ENCODE measurements at regions not wholly inside any gene's neighbourhood (a gene's known extent, or its start where the extent isn't known, plus 50 kb on each side); places are given as distances from the start of the nearest gene placed in this dataset.

DNA sequence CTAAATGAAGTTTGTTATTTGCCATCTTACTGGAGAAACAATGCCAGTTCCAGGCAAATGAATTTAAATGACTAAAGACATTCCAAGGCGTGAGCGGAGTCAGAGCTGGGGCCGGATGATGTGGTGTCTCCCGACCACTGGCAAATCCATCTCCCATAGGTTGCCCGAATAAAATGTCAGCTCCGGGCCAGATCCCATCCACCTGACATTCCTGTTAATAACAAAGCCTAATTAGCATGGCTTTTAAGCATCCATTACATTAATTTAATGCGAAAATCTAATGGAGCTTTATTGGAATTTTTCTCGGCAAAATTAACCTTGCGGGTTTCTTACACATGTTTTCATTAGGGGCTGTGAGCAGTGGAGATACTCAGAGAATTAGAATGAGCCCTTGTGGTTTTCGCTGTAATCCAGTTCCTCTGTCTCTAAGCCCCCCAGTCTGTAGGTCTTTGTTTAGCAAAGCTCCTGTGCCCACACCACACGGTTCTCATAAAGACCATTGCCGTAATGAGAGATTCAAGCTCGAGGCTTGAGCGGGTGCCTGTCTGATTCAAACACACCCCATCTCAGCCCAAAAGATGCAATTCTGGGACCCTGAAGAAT lies 123.3 kb downstream of the CCT6B start:
- in situ Hi-C loops (cut with HindIII; ENCODE audit: low pct_ligation_motif_present, low pct_unique_long_range_greater_than_20kb, low sequenced_read_pairs), result no loop called here
- no peak for DNase-seq

DNA sequence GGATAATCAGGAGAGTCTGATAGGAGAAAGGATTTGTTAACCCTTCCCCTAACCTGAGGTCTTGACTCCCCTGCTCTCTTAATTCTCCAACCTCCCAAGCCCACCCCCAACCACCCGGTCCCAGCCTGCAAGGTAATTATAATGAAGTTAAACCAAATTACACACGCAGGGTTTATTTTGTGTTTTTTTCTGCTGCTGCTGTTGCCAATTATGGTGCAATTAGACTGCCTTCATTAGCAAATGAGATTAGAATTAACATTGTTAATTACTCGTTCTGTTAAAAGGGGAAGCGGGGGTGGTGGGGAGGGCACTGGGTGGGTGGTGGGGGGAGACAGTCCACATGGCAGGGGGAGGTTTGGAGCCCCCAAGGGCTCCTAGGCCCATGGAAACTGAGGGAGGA lies 128.9 kb downstream of the CCT6B start:
- in situ Hi-C loops (cut with HindIII; ENCODE audit: low pct_ligation_motif_present, low pct_unique_long_range_greater_than_20kb, low sequenced_read_pairs), result no loop called here

DNA sequence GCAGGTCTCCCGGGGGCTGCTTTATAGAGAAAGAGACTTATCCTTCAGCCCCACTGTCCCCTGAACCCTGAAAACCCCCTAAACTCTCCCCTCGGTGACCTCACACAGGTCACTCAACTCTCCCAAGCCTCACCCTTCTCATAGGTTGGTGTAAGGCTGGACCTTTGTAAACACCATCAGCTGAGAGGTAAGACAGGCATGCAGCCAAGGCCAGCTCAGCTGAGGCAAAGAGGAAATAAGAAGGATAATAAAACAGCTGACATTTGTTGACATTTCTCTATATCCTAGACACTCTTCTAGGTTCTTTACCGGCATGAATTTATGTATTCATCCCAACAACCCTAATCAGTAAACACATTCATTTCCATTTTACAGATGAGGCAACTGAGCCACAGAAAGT lies 134.3 kb downstream of the CCT6B start:
- in situ Hi-C loops (cut with HindIII; ENCODE audit: low pct_ligation_motif_present, low pct_unique_long_range_greater_than_20kb, low sequenced_read_pairs), result no loop called here
- no peak for DNase-seq

More for the DNA sequence above, 128.9 kb downstream of the CCT6B start:
- no peak for DNase-seq

DNA sequence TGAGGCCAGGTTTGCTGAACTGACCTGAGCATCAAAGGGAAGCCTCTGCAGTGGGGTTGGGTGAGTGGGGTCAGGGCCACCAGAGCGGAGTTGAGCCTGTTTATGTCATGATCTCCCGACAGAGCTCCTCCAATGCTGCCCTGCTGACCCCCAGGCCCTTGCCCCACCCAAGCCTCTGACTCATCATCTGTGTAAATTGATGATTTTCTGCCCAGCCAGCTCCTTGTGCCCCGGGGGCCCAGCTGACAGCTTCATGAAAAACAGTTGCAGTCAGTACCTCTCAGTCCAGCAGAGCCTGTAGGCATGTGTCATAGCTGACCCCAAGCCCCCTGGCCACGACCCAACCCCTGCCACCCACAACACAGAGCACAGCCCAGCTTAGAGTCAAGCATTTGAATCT lies 134.9 kb downstream of the CCT6B start:
- in situ Hi-C loops (cut with HindIII; ENCODE audit: low pct_ligation_motif_present, low pct_unique_long_range_greater_than_20kb, low sequenced_read_pairs), result no loop called here
- DNase-seq, result no peak

DNA sequence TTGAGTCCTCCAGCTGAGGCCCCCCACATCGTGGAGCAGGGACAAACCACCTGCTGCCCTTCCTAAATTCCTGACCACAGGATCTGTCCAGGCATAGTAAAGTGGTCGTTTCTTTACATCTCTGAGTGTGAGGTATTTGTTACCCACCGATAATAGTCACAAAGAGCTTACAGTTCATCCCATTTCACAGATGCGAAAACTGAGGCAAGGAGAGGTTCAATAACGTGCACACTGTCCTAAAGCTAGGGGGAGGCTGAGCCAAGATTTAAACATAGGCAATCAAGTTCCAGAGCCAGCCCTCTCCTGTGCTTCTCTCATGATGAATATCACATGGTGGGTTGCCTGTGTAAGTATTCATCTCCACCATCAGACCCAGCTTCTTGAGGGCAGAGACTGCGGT lies 135.4 kb downstream of the CCT6B start:
- in situ Hi-C loops (cut with HindIII; ENCODE audit: low pct_ligation_motif_present, low pct_unique_long_range_greater_than_20kb, low sequenced_read_pairs), result no loop called here
- DNase-seq, result no peak

DNA sequence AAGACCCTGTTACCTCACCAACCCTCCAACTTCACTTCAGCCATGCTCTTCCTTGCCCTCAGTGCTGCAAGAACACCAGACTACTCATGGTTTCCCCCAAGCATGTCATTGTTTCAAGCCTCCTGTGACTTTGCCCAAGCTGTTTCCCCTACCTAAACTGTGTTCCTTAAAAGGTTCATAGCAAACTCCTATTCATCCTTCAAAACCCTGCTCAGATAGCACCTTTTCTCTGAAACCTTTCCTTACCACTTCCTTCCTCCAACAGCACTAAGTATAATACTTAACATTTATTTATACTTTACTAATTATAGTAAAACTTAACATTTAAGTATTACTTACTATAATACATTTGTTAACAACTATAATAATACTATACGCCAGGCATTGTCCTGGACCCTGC lies 136.2 kb downstream of the CCT6B start:
- DNase-seq, result no peak
- in situ Hi-C loops (cut with HindIII; ENCODE audit: low pct_ligation_motif_present, low pct_unique_long_range_greater_than_20kb, low sequenced_read_pairs), result no loop called here

DNA sequence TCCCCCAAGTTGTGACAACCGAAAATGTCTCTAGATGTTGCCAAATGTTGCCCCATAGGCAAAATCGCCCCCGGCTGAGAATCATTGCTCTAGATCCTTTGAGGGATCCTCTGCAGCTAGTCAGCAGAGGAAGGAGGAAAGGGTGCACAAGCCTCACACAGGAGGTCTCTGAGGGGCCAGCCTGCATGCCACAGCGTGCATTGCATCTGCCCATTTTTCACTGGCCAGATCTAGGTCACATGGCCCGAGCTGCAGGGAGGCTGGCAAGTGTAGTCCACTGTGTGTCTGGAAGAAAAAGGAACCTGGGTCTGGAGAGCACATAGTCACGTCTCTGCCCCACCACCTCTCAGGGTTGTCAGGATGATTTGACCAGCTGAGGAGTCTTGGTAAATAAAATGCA lies 138.2 kb downstream of the CCT6B start:
- in situ Hi-C loops (cut with HindIII; ENCODE audit: low pct_ligation_motif_present, low pct_unique_long_range_greater_than_20kb, low sequenced_read_pairs), result no loop called here
- no peak for DNase-seq

DNA sequence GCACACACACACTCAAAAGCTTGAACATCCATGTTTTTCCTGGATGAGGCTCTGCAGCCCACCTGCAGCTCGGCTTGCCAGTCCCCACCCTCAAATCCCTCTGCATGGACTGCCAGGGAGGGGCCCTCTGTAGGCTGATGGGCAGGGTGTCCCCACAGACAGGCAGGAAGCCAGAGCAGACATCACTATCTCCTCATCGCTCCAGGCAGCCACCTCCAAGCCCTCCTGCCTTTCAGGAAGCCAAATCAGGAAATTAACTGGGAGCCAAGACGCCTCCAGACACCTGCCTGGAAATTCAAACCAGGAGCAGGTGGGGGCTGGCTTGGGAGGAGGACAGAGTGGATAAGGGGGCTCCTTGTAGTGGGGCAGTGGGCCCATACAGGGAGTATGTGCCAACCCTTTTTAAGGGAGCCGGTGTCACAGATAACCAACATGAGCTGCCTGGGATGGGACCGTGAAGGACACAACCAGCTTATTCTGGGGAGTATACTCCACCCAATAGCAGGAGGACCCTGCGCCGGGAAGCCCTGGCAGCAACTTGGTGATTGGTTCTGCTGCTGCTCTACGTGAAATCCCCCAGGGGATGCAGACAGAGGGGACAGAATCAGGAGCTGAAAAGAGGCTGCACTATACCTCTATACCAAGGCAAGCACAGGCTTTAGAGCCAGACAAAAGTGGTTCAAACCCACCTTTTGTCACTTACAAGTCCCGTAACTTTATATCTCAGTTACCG lies 139.1 kb downstream of the CCT6B start:
- in situ Hi-C loops (cut with HindIII; ENCODE audit: low pct_ligation_motif_present, low pct_unique_long_range_greater_than_20kb, low sequenced_read_pairs), result no loop called here
- DNase-seq, result no peak

DNA sequence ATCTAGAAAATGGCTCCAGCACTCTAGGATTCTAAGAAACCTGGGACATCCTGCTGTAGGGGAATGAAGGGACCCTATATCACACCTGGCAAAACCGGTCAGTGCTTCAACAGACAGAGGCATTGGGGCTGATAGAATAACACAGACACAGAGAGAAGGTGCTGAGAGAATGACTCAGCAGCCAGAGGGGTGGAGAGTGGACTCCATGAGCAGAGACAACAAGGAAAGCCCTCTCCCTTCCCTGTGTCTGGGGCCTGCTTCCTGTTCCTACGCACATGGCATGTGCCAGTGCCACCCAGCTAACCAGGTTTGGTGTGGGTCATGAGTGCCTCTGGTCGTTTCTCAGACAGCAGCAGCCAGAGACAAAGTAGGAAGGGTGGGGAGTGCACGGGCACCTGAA lies 140.3 kb downstream of the CCT6B start:
- no peak for DNase-seq
- in situ Hi-C loops (cut with HindIII; ENCODE audit: low pct_ligation_motif_present, low pct_unique_long_range_greater_than_20kb, low sequenced_read_pairs), result no loop called here

DNA sequence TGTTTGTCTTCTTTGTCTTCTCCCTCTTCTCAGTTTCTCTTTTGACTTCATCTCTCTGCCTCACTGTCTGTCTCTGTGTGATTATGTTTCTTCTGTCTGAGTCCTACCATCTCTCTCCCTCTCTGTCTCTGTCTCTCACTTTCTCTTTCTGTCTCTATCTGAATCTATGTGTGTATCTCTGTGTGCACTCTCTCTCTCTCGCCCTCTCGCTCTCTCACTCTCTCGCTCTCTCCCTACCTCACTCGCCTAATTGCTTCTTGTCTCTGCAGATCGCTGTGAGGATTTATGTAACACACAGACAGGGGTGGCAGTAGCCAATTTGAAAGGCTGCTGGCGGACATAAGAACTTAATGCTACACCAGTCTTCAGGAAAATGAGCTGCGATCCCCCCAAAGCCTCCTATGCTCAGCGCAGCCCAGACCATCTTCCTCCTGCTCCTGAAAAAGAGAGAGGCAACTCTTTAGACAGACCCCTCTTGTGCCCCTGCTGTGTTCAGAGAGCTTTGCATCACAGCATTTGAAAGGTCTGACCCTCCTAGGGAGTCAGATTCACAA lies 140.9 kb downstream of the CCT6B start:
- in situ Hi-C loops (cut with HindIII; ENCODE audit: low pct_ligation_motif_present, low pct_unique_long_range_greater_than_20kb, low sequenced_read_pairs), result no loop called here
- DNase-seq, result no peak

DNA sequence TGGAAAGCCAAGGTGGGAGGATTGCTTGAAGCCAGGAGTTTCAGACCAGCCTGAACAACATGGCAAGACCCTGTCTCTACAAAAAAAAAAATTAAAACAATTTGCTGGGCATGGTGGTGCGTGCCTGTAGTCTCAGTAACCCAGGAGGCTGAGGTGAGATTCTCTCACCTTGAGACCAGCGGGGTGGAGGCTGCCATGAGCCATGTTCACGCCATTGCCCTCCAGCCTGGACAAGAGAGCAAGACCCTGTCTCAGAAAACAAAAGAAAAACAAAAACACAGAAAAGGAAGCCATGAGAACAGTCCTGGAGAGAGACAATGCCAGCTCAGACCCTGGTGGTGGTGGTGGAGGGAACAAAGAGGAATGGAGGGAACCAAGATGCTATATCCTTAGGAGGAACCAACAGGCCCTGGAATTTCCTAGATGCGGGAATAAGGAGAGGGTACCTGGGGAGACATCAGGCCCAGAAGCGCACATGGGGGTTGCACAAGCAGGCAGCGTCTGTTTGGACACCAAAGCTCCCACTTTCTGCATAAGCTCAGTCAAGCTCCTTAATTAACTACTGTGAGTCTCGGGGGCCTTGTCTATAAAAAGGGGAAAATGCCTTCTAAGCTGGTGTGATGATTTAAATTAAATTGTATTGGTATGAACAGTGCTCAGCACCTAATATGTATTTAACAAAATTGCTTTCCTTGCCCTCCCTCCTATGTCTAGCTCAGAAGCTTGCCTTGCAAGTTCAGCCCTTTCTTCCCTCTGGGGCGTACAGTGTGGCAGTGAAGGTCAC lies 143.8 kb downstream of the CCT6B start:
- in situ Hi-C loops (cut with HindIII; ENCODE audit: low pct_ligation_motif_present, low pct_unique_long_range_greater_than_20kb, low sequenced_read_pairs), result no loop called here
- DNase-seq, result no peak

DNA sequence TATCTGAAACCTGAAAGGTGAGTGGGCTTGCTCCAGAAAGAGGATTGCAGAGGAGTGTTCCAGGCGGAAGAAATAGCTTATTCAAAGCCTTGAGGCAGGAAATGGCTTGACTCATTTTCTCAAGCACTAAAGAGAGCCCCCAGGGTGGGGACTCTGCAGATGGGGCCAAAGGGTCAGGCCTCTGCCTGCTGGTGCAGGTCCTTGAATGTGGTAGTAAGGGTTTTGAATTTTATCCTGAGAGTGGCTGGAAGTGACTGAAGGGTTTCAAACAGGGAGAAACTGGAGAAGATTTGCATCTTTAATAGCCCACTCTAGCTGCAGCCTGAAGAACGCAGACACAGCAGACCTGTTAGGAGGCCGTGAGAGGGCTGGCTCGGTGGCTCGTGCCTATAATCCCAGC lies 144.4 kb downstream of the CCT6B start:
- DNase-seq, result no peak
- in situ Hi-C loops (cut with HindIII; ENCODE audit: low pct_ligation_motif_present, low pct_unique_long_range_greater_than_20kb, low sequenced_read_pairs), result no loop called here

DNA sequence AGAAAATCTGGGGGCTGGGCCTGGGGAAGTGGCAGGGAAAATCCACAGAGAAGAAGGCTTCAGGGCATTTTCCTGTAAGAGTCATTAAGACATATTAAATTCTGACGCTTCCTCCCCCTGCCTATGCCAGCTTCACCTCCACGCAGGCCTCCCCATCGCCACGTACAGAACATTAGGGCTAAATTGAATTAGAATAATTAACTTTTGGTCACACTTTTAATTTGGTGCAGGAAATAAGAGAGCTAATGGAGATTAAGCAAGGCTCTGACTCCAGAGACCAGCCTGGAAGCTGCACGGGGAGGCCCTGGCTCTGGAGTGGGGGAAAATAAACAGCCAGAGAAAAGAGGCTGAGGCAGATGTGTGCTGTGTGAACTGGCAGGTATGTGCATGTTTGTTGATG lies 148.0 kb downstream of the CCT6B start:
- in situ Hi-C loops (cut with HindIII; ENCODE audit: low pct_ligation_motif_present, low pct_unique_long_range_greater_than_20kb, low sequenced_read_pairs), result no loop called here

DNA sequence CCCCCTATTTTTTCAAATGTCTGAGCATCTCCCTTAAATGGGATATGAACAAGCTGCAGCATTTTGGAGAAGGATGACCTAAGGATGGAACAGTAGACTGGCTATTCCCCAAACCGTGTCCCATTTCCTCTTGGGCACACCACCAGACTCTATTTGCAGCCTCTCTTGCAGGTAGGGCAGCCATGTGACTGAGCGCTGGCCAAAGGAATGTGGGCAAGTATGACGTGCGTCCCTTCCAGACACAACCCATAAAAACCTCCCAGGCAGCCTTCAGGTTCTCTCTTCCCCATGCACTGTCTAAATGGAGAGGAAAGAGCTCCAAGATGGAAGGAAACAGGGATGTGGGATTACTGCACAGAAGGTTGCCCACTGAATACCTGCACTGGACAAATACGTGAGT lies 149.7 kb downstream of the CCT6B start:
- in situ Hi-C loops (cut with HindIII; ENCODE audit: low pct_ligation_motif_present, low pct_unique_long_range_greater_than_20kb, low sequenced_read_pairs), result no loop called here
- no peak for DNase-seq

More for the DNA sequence above, 148.0 kb downstream of the CCT6B start:
- no peak for DNase-seq

DNA sequence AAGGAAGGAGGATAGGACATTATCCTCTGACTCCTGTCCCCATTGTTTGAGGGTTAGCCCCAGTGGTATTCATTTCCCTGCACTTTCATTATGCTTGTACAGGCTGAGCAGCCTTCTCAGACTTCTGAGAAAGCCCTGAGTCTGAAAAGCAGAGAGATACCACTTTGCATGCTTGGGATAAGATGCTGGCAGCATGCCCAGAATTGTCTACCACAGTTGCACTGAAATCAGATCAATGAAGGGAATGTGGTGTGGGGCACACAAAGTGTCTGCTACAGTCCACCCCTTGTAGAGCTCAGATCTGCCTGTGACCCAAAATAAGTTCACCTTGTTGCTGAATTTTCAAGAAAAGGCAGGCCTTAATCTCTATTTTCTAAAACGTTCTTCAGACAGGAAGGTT lies 160.6 kb downstream of the CCT6B start:
- no peak for DNase-seq
- in situ Hi-C loops (cut with HindIII; ENCODE audit: low pct_ligation_motif_present, low pct_unique_long_range_greater_than_20kb, low sequenced_read_pairs), result no loop called here

DNA sequence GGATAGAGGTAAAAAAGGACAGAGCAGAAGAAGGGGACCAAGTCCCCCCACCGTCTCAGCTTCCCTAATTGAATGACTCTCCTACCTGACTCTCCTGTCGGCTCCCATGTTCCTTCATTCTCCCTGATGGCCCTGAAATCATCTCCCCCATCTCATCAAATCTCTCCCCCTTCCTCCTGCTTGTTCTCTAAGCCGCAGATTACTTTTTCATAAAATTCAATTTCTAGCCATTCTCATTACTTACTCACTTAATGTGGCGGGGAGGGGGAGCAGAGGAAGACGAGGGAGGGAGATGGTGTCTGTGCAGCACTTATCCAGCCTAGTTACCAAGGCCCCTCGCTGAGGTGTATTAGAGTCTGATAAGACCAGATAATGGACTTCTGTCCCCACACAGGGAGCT lies 161.5 kb downstream of the CCT6B start:
- no peak for DNase-seq
- in situ Hi-C loops (cut with HindIII; ENCODE audit: low pct_ligation_motif_present, low pct_unique_long_range_greater_than_20kb, low sequenced_read_pairs), result no loop called here

DNA sequence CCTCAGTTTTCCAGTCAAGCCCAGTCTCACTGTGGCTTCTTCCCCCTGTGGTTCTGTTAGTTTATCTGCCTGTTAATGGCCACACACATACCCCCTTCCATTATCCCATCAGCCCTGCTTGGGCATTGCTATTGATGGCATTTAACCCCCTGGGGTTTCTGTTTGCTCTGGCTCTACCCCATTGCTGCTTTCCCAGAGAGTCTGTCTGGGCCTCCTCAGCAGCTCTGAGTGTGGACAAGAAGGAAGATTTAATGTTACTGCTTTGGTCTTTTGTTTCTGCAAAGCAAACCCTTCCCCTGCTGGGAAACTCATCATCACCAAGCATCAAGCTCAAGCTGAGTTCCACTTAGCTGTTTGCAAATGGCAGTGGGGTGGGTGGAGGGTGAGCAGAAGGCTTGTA lies 162.7 kb downstream of the CCT6B start:
- in situ Hi-C loops (cut with HindIII; ENCODE audit: low pct_ligation_motif_present, low pct_unique_long_range_greater_than_20kb, low sequenced_read_pairs), result no loop called here

DNA sequence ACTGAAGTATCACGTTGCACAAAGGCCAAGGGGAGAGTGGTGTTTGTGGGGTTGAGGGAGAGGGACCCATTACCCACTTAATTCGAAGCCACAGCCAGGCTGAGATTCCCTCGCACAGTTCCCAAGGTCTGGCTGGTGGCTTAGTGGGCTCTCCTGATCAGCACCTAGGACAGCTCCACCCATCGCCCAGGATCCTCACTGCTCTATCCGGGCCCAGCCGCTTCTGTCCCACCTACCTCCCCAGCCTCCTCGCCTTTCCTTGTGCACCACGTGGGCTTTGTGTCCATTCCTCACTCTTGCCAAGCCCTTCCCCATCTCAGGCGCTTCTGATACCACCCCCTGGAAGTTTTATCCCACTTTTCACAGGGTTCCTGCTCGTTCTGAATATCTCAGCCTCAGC lies 163.5 kb downstream of the CCT6B start:
- in situ Hi-C loops (cut with HindIII; ENCODE audit: low pct_ligation_motif_present, low pct_unique_long_range_greater_than_20kb, low sequenced_read_pairs), result no loop called here

More for the DNA sequence above, 162.7 kb downstream of the CCT6B start:
- DNase-seq, result no peak

DNA sequence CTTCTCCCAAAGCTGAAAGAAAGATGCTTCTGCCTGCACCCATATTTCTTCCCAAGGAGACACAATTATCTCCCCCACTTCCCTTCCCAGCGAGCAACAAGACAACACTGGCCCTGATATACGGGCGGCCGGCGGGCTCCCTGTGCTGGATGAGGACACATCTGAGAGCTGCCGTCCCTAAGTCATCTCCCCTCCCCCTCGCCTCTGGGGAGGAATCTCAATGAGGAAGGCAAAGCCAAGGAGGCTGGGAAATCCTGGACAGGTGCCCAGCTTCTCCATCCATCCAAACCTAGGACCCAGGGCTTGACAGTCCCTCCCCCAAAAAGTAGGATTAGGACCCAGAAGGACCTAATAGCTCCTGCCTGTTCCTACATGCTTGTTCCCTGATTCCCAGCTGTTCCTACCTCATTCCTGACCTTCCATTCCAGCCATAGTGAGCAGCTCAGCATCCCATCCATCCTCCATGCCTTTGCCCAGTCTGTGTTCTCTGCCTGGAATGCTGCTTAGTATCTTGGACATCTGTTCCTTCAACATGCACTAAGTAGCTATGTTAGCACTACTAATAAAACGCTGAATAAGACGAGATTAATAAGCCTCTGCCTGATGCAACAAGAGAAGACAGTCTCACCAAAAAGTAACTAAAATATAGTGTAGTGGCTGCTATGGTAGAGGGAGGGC lies 167.9 kb downstream of the CCT6B start:
- in situ Hi-C loops (cut with HindIII; ENCODE audit: low pct_ligation_motif_present, low pct_unique_long_range_greater_than_20kb, low sequenced_read_pairs), result no loop called here
- no peak for DNase-seq

More for the DNA sequence above, 163.5 kb downstream of the CCT6B start:
- DNase-seq, result peak; percentile 33

All from ACHN (cell line).